Caco-2 (cell line): ENCODE measurements at regions not wholly inside any gene's neighbourhood (a gene's known extent, or its start where the extent isn't known, plus 50 kb on each side); places are given as distances from the start of the nearest gene placed in this dataset.
"Not testable (repeated sequence)": the region's sequence is repeated elsewhere in the genome, so short reads cannot be mapped to it uniquely, and the experiment has no call there.

Experiments
- BruUV-seq: library from RNA; stranded (reverse); fragments of 400-500 nt; replicated peaks from 2 replicates; lab custom pipeline; 2021; lab: Mats Ljungman, UMichigan
- CTCF ChIA-PET: fragments of 300-600 bp; sonication (Branson Sonifier 250); formaldehyde crosslinking; loops from one replicate; lab custom pipeline; 2022; ENCODE audit warnings: antibody characterized with exemption; lab: Charles Lee
- POLR2A ChIA-PET: fragments of 300-600 bp; sonication (Branson Sonifier 250); formaldehyde crosslinking; loops from one replicate; lab custom pipeline; 2022; ENCODE audit warnings: antibody characterized with exemption; lab: Charles Lee
- DNase-seq, 2 experiments: peaks; one replicate each; pipeline versions ENCODE4 v3.0.0 to v3.0.0-alpha.2; 2020 to 2022
- H3K27me3 ChIP-seq: replicated peaks from 2 replicates; pipeline ENCODE4 v1.6.0; 2011; ENCODE audit warnings: low read length; ENCODE audit not compliant: control insufficient read depth, insufficient read depth
- H3K36me3 ChIP-seq: 2 replicates; pipeline ENCODE4 v1.5.1; 2011; ENCODE audit warnings: low read length; ENCODE audit not compliant: control insufficient read depth, insufficient read depth
- H3K4me1 ChIP-seq: fragments of 250-450 bp; sonication (Bioruptor Pico); 2 replicates; pipeline ENCODE4 v1.5.1; 2020; ENCODE audit warnings: mild to moderate bottlenecking
- H3K4me3 ChIP-seq: 2 replicates; pipeline ENCODE4 v1.5.1; 2011; ENCODE audit warnings: low read depth, mild to moderate bottlenecking, control low read depth, low read length
- H3K9me3 ChIP-seq: fragments of 250-450 bp; sonication (Bioruptor Pico); 2 replicates; pipeline ENCODE4 v1.5.1; 2020; ENCODE audit warnings: mild to moderate bottlenecking, moderate library complexity
- H3K27ac Mint-ChIP-seq: one replicate; pipeline ENCODE4 v1.8.0; 2022; ENCODE audit warnings: mixed read lengths; ENCODE audit not compliant: unreplicated experiment
- H3K27me3 Mint-ChIP-seq: one replicate; pipeline ENCODE4 v1.8.0; 2022; ENCODE audit warnings: mixed read lengths; ENCODE audit not compliant: insufficient read depth, unreplicated experiment
- H3K36me3 Mint-ChIP-seq: one replicate; pipeline ENCODE4 v1.8.0; 2022; ENCODE audit warnings: mild to moderate bottlenecking, mixed read lengths; ENCODE audit not compliant: insufficient read depth, unreplicated experiment
- H3K4me1 Mint-ChIP-seq: one replicate; pipeline ENCODE4 v1.8.0; 2022; ENCODE audit warnings: low read depth, mixed read lengths; ENCODE audit not compliant: unreplicated experiment
- H3K4me3 Mint-ChIP-seq: one replicate; pipeline ENCODE4 v1.8.0; 2022; ENCODE audit warnings: mild to moderate bottlenecking, moderate library complexity, mixed read lengths; ENCODE audit not compliant: unreplicated experiment
- H3K9me3 Mint-ChIP-seq: one replicate; pipeline ENCODE4 v1.8.0; 2022; ENCODE audit warnings: mixed read lengths; ENCODE audit not compliant: unreplicated experiment
- CTCF ChIP-seq, 2 experiments: fragments of 200-600 bp in 1 of 2; IDR thresholded peaks; 1 replicate in 1 of 2; 2 replicates in 1 of 2; pipeline versions ENCODE4 v1.5.1 to v1.8.0; 2011 to 2022; ENCODE audit warnings: antibody characterized with exemption in 1 of 2, control low read depth in 1 of 2, inconsistent platforms in 1 of 2, low read depth in 1 of 2, low read length in 1 of 2, mild to moderate bottlenecking in 1 of 2, moderate library complexity in 1 of 2; ENCODE audit not compliant: insufficient read depth in 1 of 2, severe bottlenecking in 1 of 2, unreplicated experiment in 1 of 2
- intact Hi-C: fragments of 100-400 bp; cut with micrococcal nuclease; formaldehyde crosslinking; loops from one replicate; pipeline ENCODE4 v1.10.0; 2022; ENCODE audit not compliant: unreplicated experiment

- Mint-ChIP-seq H3K4me1 (no peaks in the 10 kb centered on the region), H3K27ac (no peak overlapping the region), H3K27me3 (peaks cover 19% of the 10 kb centered on the region), H3K9me3 (no peaks in the 10 kb centered on the region), H3K36me3 (no peaks in the 10 kb centered on the region), H3K4me3 (no peak overlapping the region)
- H3K9me3 ChIP-seq = no peaks in the 10 kb centered on the region
- CTCF ChIA-PET = no interaction called here
- H3K4me3 ChIP-seq = no peak overlapping the region
- intact Hi-C loops = no loop called here
- POLR2A ChIA-PET = no interaction called here
- BruUV-seq = no TSS peak
- no peaks in the 10 kb centered on the region for H3K36me3 ChIP-seq
- no peak for DNase-seq
- no peak for TF ChIP-seq CTCF (IDR thresholded peaks at IDR 0.05; ENCODE audit: insufficient read depth in 1 of 2, low read depth in 1 of 2, low read length in 1 of 2, severe bottlenecking in 1 of 2, unreplicated experiment in 1 of 2)
- H3K27me3 ChIP-seq = peaks cover 3% of the 10 kb centered on the region; the same call in 1 of the 2 replicates
- H3K4me1 ChIP-seq = no peaks in the 10 kb centered on the region
Measured at GRCh38 chr11:123321636-123322035, 108.4 kb upstream of the GRAMD1B start.

- no peak overlapping the region for H3K27ac Mint-ChIP-seq
- intact Hi-C loops = no loop called here
- H3K4me1 ChIP-seq = no peaks in the 10 kb centered on the region
- H3K27me3 ChIP-seq = peaks cover 3% of the 10 kb centered on the region; the same call in 1 of the 2 replicates
- H3K4me3 ChIP-seq = no peak overlapping the region
- no peaks in the 10 kb centered on the region for H3K4me1 Mint-ChIP-seq
- no peaks in the 10 kb centered on the region for H3K9me3 Mint-ChIP-seq
- no peaks in the 10 kb centered on the region for H3K36me3 Mint-ChIP-seq
- H3K36me3 ChIP-seq = no peaks in the 10 kb centered on the region
- no peak overlapping the region for H3K4me3 Mint-ChIP-seq
- H3K27me3 Mint-ChIP-seq = peaks cover 28% of the 10 kb centered on the region
- TF ChIP-seq CTCF (IDR thresholded peaks at IDR 0.05; ENCODE audit: insufficient read depth in 1 of 2, low read depth in 1 of 2, low read length in 1 of 2, severe bottlenecking in 1 of 2, unreplicated experiment in 1 of 2) = no peak
- BruUV-seq = no TSS peak
- POLR2A ChIA-PET = no interaction called here
- H3K9me3 ChIP-seq = no peaks in the 10 kb centered on the region
- CTCF ChIA-PET = no interaction called here
- no peak for DNase-seq
Measured at GRCh38 chr11:123318623-123319022, 111.4 kb upstream of the GRAMD1B start.

- POLR2A ChIA-PET, H3K4me1 ChIP-seq: not testable (repeated sequence)
Measured at GRCh38 chr11:123318132-123318531, 111.9 kb upstream of the GRAMD1B start.

GRCh38 chr11:123316003-123316402, 114.1 kb upstream of the GRAMD1B start:
- no peaks in the 10 kb centered on the region for H3K9me3 ChIP-seq
- no peak for DNase-seq
- H3K4me1 ChIP-seq = no peaks in the 10 kb centered on the region
- Mint-ChIP-seq H3K36me3 (no peaks in the 10 kb centered on the region), H3K4me1 (no peaks in the 10 kb centered on the region), H3K27me3 (peaks cover 35% of the 10 kb centered on the region), H3K4me3 (no peak overlapping the region), H3K27ac (no peak overlapping the region), H3K9me3 (no peaks in the 10 kb centered on the region)
- ChIA-PET CTCF (no interaction called here), POLR2A (no interaction called here)
- no TSS peak for BruUV-seq
- intact Hi-C loops = no loop called here
- peaks cover 3% of the 10 kb centered on the region for H3K27me3 ChIP-seq
- no peak for TF ChIP-seq CTCF (IDR thresholded peaks at IDR 0.05; ENCODE audit: insufficient read depth in 1 of 2, low read depth in 1 of 2, low read length in 1 of 2, severe bottlenecking in 1 of 2, unreplicated experiment in 1 of 2)
- H3K36me3 ChIP-seq = no peaks in the 10 kb centered on the region
- H3K4me3 ChIP-seq = no peak overlapping the region

More at GRCh38 chr11:123318132-123318531, 111.9 kb upstream of the GRAMD1B start:
- H3K27me3 ChIP-seq, H3K4me3 Mint-ChIP-seq, BruUV-seq, DNase-seq, H3K9me3 Mint-ChIP-seq, H3K4me1 Mint-ChIP-seq, H3K27ac Mint-ChIP-seq, H3K4me3 ChIP-seq, H3K36me3 Mint-ChIP-seq, H3K9me3 ChIP-seq, H3K36me3 ChIP-seq, intact Hi-C loops: not testable (repeated sequence)
- CTCF ChIA-PET = interaction anchor here (0.7 kb wide), 1 partner anchor 14 kb away, joined by 3 read pairs; no protein-coding TSS in a partner anchor
- peaks cover 30% of the 10 kb centered on the region for H3K27me3 Mint-ChIP-seq
